H1 (cell line): ENCODE measurements at regions not wholly inside any gene's neighbourhood (a gene's known extent, or its start where the extent isn't known, plus 50 kb on each side); places are given as distances from the start of the nearest gene placed in this dataset.

Source experiments
- CTCF ChIA-PET: fragments of 300-600 bp; sonication (Branson Sonifier 250); formaldehyde crosslinking; loops from one replicate; lab custom pipeline; 2021; ENCODE audit not compliant: partially characterized antibody; lab: Charles Lee
- POLR2A ChIA-PET: fragments of 300-600 bp; sonication (Branson Sonifier 250); formaldehyde crosslinking; loops from one replicate; lab custom pipeline; 2021; ENCODE audit warnings: inconsistent platforms; ENCODE audit not compliant: partially characterized antibody; lab: Charles Lee
- DNase-seq, 2 experiments: peaks; one replicate each; pipeline versions ENCODE4 v3.0.0 to v3.0.0-alpha.2; 2010 to 2022; ENCODE audit warnings: low spot score in 2 of 2, low read depth in 1 of 2, mixed read lengths in 1 of 2
- FAIRE-seq: peaks from 2 replicates; lab custom pipeline; 2011; peaks lifted over from hg19 to GRCh38; lab: Jason Lieb, UNC
- H2AFZ ChIP-seq: 2 replicates; pipeline ENCODE4 v1.8.1; 2012; ENCODE audit warnings: low read length, inconsistent platforms
- H2AK5ac ChIP-seq: 2 replicates; pipeline ENCODE4 v1.6.1; 2013; ENCODE audit warnings: low read depth, low read length
- H2BK120ac ChIP-seq: replicated peaks from 2 replicates; pipeline ENCODE3; 2013; ENCODE audit warnings: low read depth, low read length, inconsistent platforms
- H2BK12ac ChIP-seq: 2 replicates; pipeline ENCODE4 v1.6.1; 2013; ENCODE audit warnings: low read depth, low read length
- H2BK15ac ChIP-seq: 2 replicates; pipeline ENCODE4 v1.6.1; 2013; ENCODE audit warnings: low read length
- H2BK20ac ChIP-seq: 2 replicates; pipeline ENCODE4 v1.6.1; 2013; ENCODE audit warnings: low read length
- H2BK5ac ChIP-seq: 2 replicates; pipeline ENCODE4 v1.6.1; 2013; ENCODE audit warnings: low read depth, low read length
- H3K14ac ChIP-seq: 2 replicates; pipeline ENCODE4 v1.6.1; 2013; ENCODE audit warnings: inconsistent platforms; ENCODE audit not compliant: insufficient read length
- H3K18ac ChIP-seq: 2 replicates; pipeline ENCODE4 v1.6.1; 2013; ENCODE audit warnings: low read length; ENCODE audit errors: extremely low read depth
- H3K23ac ChIP-seq: 2 replicates; pipeline ENCODE4 v1.6.1; 2013; ENCODE audit warnings: inconsistent platforms; ENCODE audit not compliant: insufficient read length
- H3K23me2 ChIP-seq: 2 replicates; pipeline ENCODE4 v1.6.1; 2013; ENCODE audit warnings: low read depth, low read length
- H3K27ac ChIP-seq: 2 replicates; pipeline ENCODE4 v1.6.1; 2011; ENCODE audit warnings: low read depth, low read length, inconsistent platforms
- H3K27me3 ChIP-seq, 4 experiments: replicated peaks in 1 of 4; 1 replicate in 1 of 4; 2 replicates in 3 of 4; pipeline versions ENCODE4 v1.6.1 to v1.8.1; 2011 to 2013; ENCODE audit warnings: low read length in 3 of 4, mild to moderate bottlenecking in 3 of 4, inconsistent platforms in 2 of 4, mixed read lengths in 2 of 4, moderate library complexity in 1 of 4; ENCODE audit not compliant: control insufficient read depth in 3 of 4, insufficient read depth in 3 of 4; ENCODE audit errors: extremely low read depth in 1 of 4
- H3K36me3 ChIP-seq, 4 experiments: 2 replicates each; pipeline versions ENCODE4 v1.6.1 to v1.8.1; 2011 to 2013; ENCODE audit warnings: mild to moderate bottlenecking in 4 of 4, low read length in 3 of 4, moderate library complexity in 2 of 4, control low read depth in 1 of 4, inconsistent platforms in 1 of 4; ENCODE audit not compliant: insufficient read depth in 4 of 4, control insufficient read depth in 2 of 4
- H3K4ac ChIP-seq: replicated peaks from 2 replicates; pipeline ENCODE3; 2013; ENCODE audit warnings: low read length, low read depth, mixed read lengths, inconsistent platforms; ENCODE audit not compliant: insufficient read length
- H3K4me1 ChIP-seq, 4 experiments: replicated peaks in 1 of 4; 1 replicate in 1 of 4; 2 replicates in 3 of 4; pipeline versions ENCODE4 v1.6.1 to v1.8.1; 2011 to 2013; ENCODE audit warnings: low read length in 3 of 4, inconsistent platforms in 2 of 4, mixed read lengths in 1 of 4; ENCODE audit not compliant: insufficient read depth in 4 of 4, control insufficient read depth in 3 of 4
- H3K4me2 ChIP-seq, 2 experiments: 2 replicates each; pipeline versions ENCODE4 v1.6.1 to v1.8.1; 2011 to 2013; ENCODE audit warnings: low read depth in 2 of 2, low read length in 2 of 2, control low read depth in 1 of 2, inconsistent platforms in 1 of 2, mild to moderate bottlenecking in 1 of 2; ENCODE audit not compliant: insufficient read depth in 1 of 2
- H3K4me3 ChIP-seq, 4 experiments: fragments of 200-600, 300-600 bp in 1 of 4; sonication (generic), shearing (Covaris generic), sonication (Bioruptor Twin) in 1 of 4; 2 replicates each; pipeline versions ENCODE4 v1.5.1 to v1.8.1; 2011 to 2016; ENCODE audit warnings: low read length in 4 of 4, low read depth in 3 of 4, control low read depth in 2 of 4, inconsistent platforms in 2 of 4, mild to moderate bottlenecking in 2 of 4, mixed read lengths in 1 of 4, moderate library complexity in 1 of 4; ENCODE audit not compliant: insufficient read depth in 2 of 4; ENCODE audit errors: extremely low read depth in 1 of 4
- H3K56ac ChIP-seq: replicated peaks from 2 replicates; pipeline ENCODE3; 2013; ENCODE audit warnings: low read depth, mild to moderate bottlenecking, mixed read lengths, low read length, inconsistent platforms; ENCODE audit not compliant: insufficient read length
- H3K79me1 ChIP-seq: 2 replicates; pipeline ENCODE4 v1.6.1; 2013; ENCODE audit warnings: low read depth, low read length, control low read depth
- H3K79me2 ChIP-seq, 2 experiments: 2 replicates each; pipeline versions ENCODE4 v1.6.1 to v1.8.1; 2012 to 2013; ENCODE audit warnings: low read length in 2 of 2, mild to moderate bottlenecking in 2 of 2, inconsistent platforms in 1 of 2; ENCODE audit not compliant: insufficient read depth in 2 of 2, control insufficient read depth in 1 of 2
- H3K9ac ChIP-seq, 4 experiments: replicated peaks in 1 of 4; 1 replicate in 1 of 4; 2 replicates in 3 of 4; pipeline versions ENCODE4 v1.6.1 to v1.8.1; 2011 to 2013; ENCODE audit warnings: low read depth in 3 of 4, low read length in 3 of 4, control low read depth in 2 of 4, mild to moderate bottlenecking in 2 of 4, moderate library complexity in 2 of 4, inconsistent platforms in 1 of 4; ENCODE audit errors: extremely low read depth in 1 of 4
- H3K9me3 ChIP-seq, 2 experiments: 2 replicates each; pipeline versions ENCODE4 v1.6.1 to v1.8.1; 2012 to 2013; ENCODE audit warnings: mild to moderate bottlenecking in 2 of 2, moderate library complexity in 2 of 2, control low read depth in 1 of 2, inconsistent platforms in 1 of 2, low read depth in 1 of 2, low read length in 1 of 2, mixed read lengths in 1 of 2; ENCODE audit not compliant: insufficient read depth in 2 of 2
- H4K20me1 ChIP-seq, 2 experiments: replicated peaks in 1 of 2; 2 replicates each; pipeline versions ENCODE3 to v1.8.1; 2011 to 2013; ENCODE audit warnings: inconsistent platforms in 2 of 2, low read length in 2 of 2, mild to moderate bottlenecking in 1 of 2; ENCODE audit not compliant: insufficient read depth in 2 of 2, control insufficient read depth in 1 of 2
- H4K5ac ChIP-seq: 2 replicates; pipeline ENCODE4 v1.6.1; 2013; ENCODE audit warnings: low read length, low read depth, mixed read lengths, inconsistent platforms; ENCODE audit not compliant: insufficient read length
- H4K8ac ChIP-seq: 2 replicates; pipeline ENCODE4 v1.8.0; 2013; ENCODE audit warnings: mild to moderate bottlenecking, moderate library complexity, low read length, inconsistent platforms; ENCODE audit not compliant: insufficient read depth; ENCODE audit errors: extremely low read depth
- H4K91ac ChIP-seq: replicated peaks from 2 replicates; pipeline ENCODE3; 2013; ENCODE audit warnings: low read length, mixed read lengths, inconsistent platforms; ENCODE audit not compliant: insufficient read length
- CTBP2 ChIP-seq: IDR thresholded peaks from 2 replicates; pipeline ENCODE4 v1.7.0; 2011; ENCODE audit warnings: borderline replicate concordance, mild to moderate bottlenecking, moderate library complexity, mixed read lengths, low read length; ENCODE audit not compliant: insufficient read depth, insufficient read length
- HDAC2 ChIP-seq, 2 experiments: fragments of 300-600 bp in 1 of 2; sonication (generic) in 1 of 2; IDR thresholded peaks; 2 replicates each; pipeline ENCODE4 v1.6.1; 2011 to 2012; ENCODE audit warnings: low read depth in 2 of 2, low read length in 2 of 2, mild to moderate bottlenecking in 2 of 2, moderate library complexity in 2 of 2, borderline replicate concordance in 1 of 2, inconsistent platforms in 1 of 2
- JUND ChIP-seq: IDR thresholded peaks from 2 replicates; pipeline ENCODE4 v1.6.1; 2011; ENCODE audit warnings: mild to moderate bottlenecking, improper control_type of control experiment, low read length
- WGBS, 2 experiments: shearing (Covaris generic) in 1 of 2; methylation state at CpG; one replicate each; pipeline versions ENCODE4 v1.1.6 to v1.1.7; 2013 to 2015; ENCODE audit warnings: low lambda C conversion rate in 2 of 2, mixed read lengths in 2 of 2, inconsistent platforms in 1 of 2, low coverage in 1 of 2, missing lambda C conversion rate in 1 of 2; ENCODE audit not compliant: insufficient replicate concordance in 2 of 2, insufficient coverage in 1 of 2, insufficient read length in 1 of 2; ENCODE audit errors: extremely low coverage in 1 of 2, missing lambda C conversion rate in 1 of 2; 5-methylcytosine and 5-hydroxymethylcytosine counted together

GRCh38 chr2:118644190-118644589 lies 203.3 kb downstream of the EN1 start:
- ChIA-PET POLR2A (no interaction called here), CTCF (no interaction called here)
- no peak overlapping the region for H3K9ac ChIP-seq
- H2BK5ac ChIP-seq, result no peak overlapping the region
- no peak overlapping the region for H2BK20ac ChIP-seq
- no peak overlapping the region for H2BK15ac ChIP-seq
- no peak overlapping the region for H4K8ac ChIP-seq
- no peak overlapping the region for H2AK5ac ChIP-seq
- peak overlapping the region; percentile 29 to 41; a peak in 2 of 4 replicates for H3K4me2 ChIP-seq
- H3K79me1 ChIP-seq, result no peaks in the 10 kb centered on the region
- FAIRE-seq, result peak; percentile 74
- no peak overlapping the region for H2AFZ ChIP-seq
- H3K56ac ChIP-seq, result no peak overlapping the region
- 11% methylated on average over 4 of the region's 4 CpGs; no CpG with 5 or more reads in 1 of the 2 experiments for WGBS, 2 experiments
- H2BK12ac ChIP-seq, result no peak overlapping the region
- H2BK120ac ChIP-seq, result no peak overlapping the region
- peaks cover 1 to 11% (median 6%) of the 10 kb centered on the region in 4 experiments; a peak in 6 of 7 replicates for H3K4me1 ChIP-seq
- peak overlapping the region in 1 of 4 experiments; percentile 9; a peak in 2 of 8 replicates for H3K4me3 ChIP-seq
- H3K36me3 ChIP-seq, result no peaks in the 10 kb centered on the region
- no peak for DNase-seq
- H3K4ac ChIP-seq, result no peak overlapping the region
- H4K5ac ChIP-seq, result no peak overlapping the region
- no peak overlapping the region for H3K14ac ChIP-seq
- peak; percentile 81 for TF ChIP-seq CTBP2
- TF ChIP-seq JUND, result no peak
- TF ChIP-seq HDAC2 (IDR thresholded peaks at IDR 0.05; ENCODE audit: borderline replicate concordance in 1 of 2, low read depth in 2 of 2, low read length in 2 of 2), result peak in 1 of 2 experiments; percentile 48; a peak in 1 of 4 replicates
- H3K79me2 ChIP-seq, result no peaks in the 10 kb centered on the region
- H3K27ac ChIP-seq, result no peak overlapping the region
- H3K27me3 ChIP-seq, result peaks cover 0 to 7% (median 4%) of the 10 kb centered on the region in 4 experiments; a peak in 3 of 7 replicates
- no peak overlapping the region for H4K91ac ChIP-seq
- H4K20me1 ChIP-seq, result no peaks in the 10 kb centered on the region
- no peaks in the 10 kb centered on the region for H3K9me3 ChIP-seq
- H3K23ac ChIP-seq, result no peak overlapping the region
- H3K23me2 ChIP-seq, result no peaks in the 10 kb centered on the region
- no peak overlapping the region for H3K18ac ChIP-seq
